ENCODE measurements at regions not wholly inside any gene's neighbourhood (a gene's known extent, or its start where the extent isn't known, plus 50 kb on each side); places are given as distances from the start of the nearest gene placed in this dataset.
"Not testable (repeated sequence)": the region's sequence is repeated elsewhere in the genome, so short reads cannot be mapped to it uniquely, and the experiment has no call there.

DNA sequence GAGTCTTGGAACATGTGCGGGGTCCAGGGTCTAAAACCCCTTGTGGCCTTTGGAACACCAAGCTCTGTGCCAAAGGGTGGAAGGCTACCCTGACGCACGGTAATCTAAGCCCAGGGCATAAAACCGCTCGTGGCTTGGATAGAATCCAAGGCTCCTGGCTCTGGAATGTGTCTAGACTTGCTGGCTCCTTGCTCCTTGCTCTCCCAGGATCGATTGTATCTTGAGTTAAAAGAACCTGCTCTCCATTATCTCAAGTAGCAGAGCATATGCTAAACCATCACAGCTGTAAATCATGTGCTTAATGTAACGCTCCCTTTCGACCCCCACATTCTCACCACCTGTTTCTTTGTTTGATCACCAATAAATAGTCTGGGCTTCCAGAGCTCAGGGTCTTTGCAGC is 50.3 kb downstream of the TLCD4 start:
- H4K91ac ChIP-seq (ENCODE audit: insufficient read length, low read depth, low read length); H3K9me3 ChIP-seq (ENCODE audit: control insufficient read depth, low read depth, low read length); H3K79me1 ChIP-seq (ENCODE audit: insufficient read depth, low read depth, low read length, poor library complexity, severe bottlenecking); H2BK5ac ChIP-seq (ENCODE audit: insufficient read length, low read length); H3K27ac ChIP-seq (ENCODE audit: insufficient read length, low read depth, low read length); H2BK120ac ChIP-seq (ENCODE audit: low read depth, low read length, poor library complexity, severe bottlenecking); H3K4ac ChIP-seq (ENCODE audit: low read depth, low read length); H3K56ac ChIP-seq (ENCODE audit: insufficient read length, low read depth, low read length); DNase-seq; H3K27me3 Mint-ChIP-seq (ENCODE audit: low read depth); H4K5ac ChIP-seq (ENCODE audit: insufficient read length, low read depth, low read length); H3K23me2 ChIP-seq (ENCODE audit: insufficient read length, low read depth, low read length, poor library complexity, severe bottlenecking); H2BK20ac ChIP-seq (ENCODE audit: low read depth, low read length, poor library complexity, severe bottlenecking); H3K4me1 ChIP-seq (ENCODE audit: insufficient read depth, low read length); H3K27ac Mint-ChIP-seq; H3T11ph ChIP-seq (ENCODE audit: low read length); H3K9ac ChIP-seq (ENCODE audit: extremely low read depth, insufficient read length, low read length); H3K18ac ChIP-seq (ENCODE audit: insufficient read length, low read depth, low read length); H2BK12ac ChIP-seq (ENCODE audit: insufficient read length, low read depth, low read length); H4K8ac ChIP-seq (replicated peaks; ENCODE audit: insufficient read length, low read depth, low read length); H3K27me3 ChIP-seq (ENCODE audit: insufficient read depth, low read length); H3K23ac ChIP-seq (ENCODE audit: insufficient read length, low read depth, low read length); H2AFZ ChIP-seq (ENCODE audit: low read length); H3K14ac ChIP-seq (ENCODE audit: insufficient read depth, low read length); H4K20me1 ChIP-seq (ENCODE audit: control insufficient read depth, insufficient read depth, insufficient read length); H3K4me1 Mint-ChIP-seq; H3K4me3 Mint-ChIP-seq; H3K79me2 ChIP-seq (ENCODE audit: insufficient read depth, low read length); H3K4me2 ChIP-seq (ENCODE audit: insufficient read depth, insufficient read length, low read length); H2AK5ac ChIP-seq (ENCODE audit: insufficient read length, low read length); H2BK15ac ChIP-seq (ENCODE audit: low read depth, low read length): not testable (repeated sequence)
- H3K36me3 Mint-ChIP-seq (ENCODE audit: insufficient read depth in 1 of 3, low read depth in 3 of 3), result peaks cover 10 to 33% (median 31%) of the 10 kb centered on the region in 3 experiments
- no CpG with 5 or more reads among the region's 8 CpGs for WGBS (ENCODE audit: extremely low coverage, insufficient read length, low lambda C conversion rate)
- peaks cover 20% of the 10 kb centered on the region in 2 experiments for H3K9me3 Mint-ChIP-seq
